Neural progenitor cell (in vitro differentiated cells): ENCODE measurements at regions not wholly inside any gene's neighbourhood (a gene's known extent, or its start where the extent isn't known, plus 50 kb on each side); places are given as distances from the start of the nearest gene placed in this dataset.

ENCODE experiments used
- DNase-seq: peaks from one replicate; pipeline ENCODE4 v3.0.0-alpha.2; 2016; ENCODE audit warnings: low spot score
- H2AFZ ChIP-seq: fragments of 200-600 bp; sonication (generic); replicated peaks from 2 replicates; pipeline ENCODE4 v1.6.1; 2016; ENCODE audit warnings: antibody characterized with exemption
- H3F3A ChIP-seq: fragments of 200-600 bp; sonication (generic); 2 replicates; pipeline ENCODE4 v1.6.1; 2016; ENCODE audit warnings: antibody characterized with exemption, low read depth
- H3K27ac ChIP-seq: fragments of 200-600 bp; sonication (generic); 2 replicates; pipeline ENCODE4 v1.5.1; 2016; ENCODE audit warnings: mild to moderate bottlenecking
- H3K27me3 ChIP-seq: fragments of 200-600 bp; sonication (generic); 2 replicates; pipeline ENCODE4 v1.6.1; 2016; ENCODE audit warnings: mild to moderate bottlenecking, moderate library complexity
- H3K36me3 ChIP-seq: fragments of 200-600 bp; sonication (generic); 2 replicates; pipeline ENCODE4 v1.5.1; 2016
- H3K4me1 ChIP-seq: fragments of 200-600 bp; sonication (generic); 2 replicates; pipeline ENCODE4 v1.6.1; 2016; ENCODE audit warnings: mixed run types
- H3K4me2 ChIP-seq: fragments of 200-600 bp; sonication (generic); 2 replicates; pipeline ENCODE4 v1.6.1; 2016
- H3K4me3 ChIP-seq: fragments of 200-600 bp; sonication (generic); 2 replicates; pipeline ENCODE4 v1.5.1; 2016
- H3K79me2 ChIP-seq: fragments of 200-600 bp; sonication (generic); 2 replicates; pipeline ENCODE4 v1.6.1; 2016; ENCODE audit warnings: low read depth
- H3K9ac ChIP-seq: fragments of 200-600 bp; sonication (generic); 2 replicates; pipeline ENCODE4 v1.6.1; 2016
- H3K9me3 ChIP-seq: fragments of 200-600 bp; sonication (generic); 2 replicates; pipeline ENCODE4 v1.5.1; 2016; ENCODE audit warnings: low read depth
- H4K20me1 ChIP-seq: fragments of 200-600 bp; sonication (generic); 2 replicates; pipeline ENCODE4 v1.6.1; 2016; ENCODE audit warnings: low read depth
- H3K27ac Mint-ChIP-seq: 3 replicates; pipeline ENCODE4 v1.8.0; 2021; ENCODE audit warnings: mixed read lengths
- H3K27me3 Mint-ChIP-seq: 2 replicates; pipeline ENCODE4 v1.8.0; 2022; ENCODE audit warnings: low read depth, mild to moderate bottlenecking, inconsistent platforms, moderate library complexity, mixed read lengths; ENCODE audit not compliant: insufficient read depth
- H3K36me3 Mint-ChIP-seq: 3 replicates; pipeline ENCODE4 v1.8.0; 2021; ENCODE audit warnings: mixed read lengths
- H3K4me1 Mint-ChIP-seq: 3 replicates; pipeline ENCODE4 v1.8.0; 2021; ENCODE audit warnings: mixed read lengths
- H3K4me3 Mint-ChIP-seq: 3 replicates; pipeline ENCODE4 v1.8.0; 2021; ENCODE audit warnings: mild to moderate bottlenecking, moderate library complexity, mixed read lengths
- H3K9me3 Mint-ChIP-seq: 3 replicates; pipeline ENCODE4 v1.8.0; 2020; ENCODE audit warnings: mixed read lengths
- CTCF ChIP-seq: fragments of 200-600 bp; sonication (generic); IDR thresholded peaks from 2 replicates; pipeline ENCODE4 v1.5.1; 2017; ENCODE audit warnings: antibody characterized with exemption, mild to moderate bottlenecking
- EZH2 ChIP-seq: fragments of 200-600 bp; sonication (generic); IDR thresholded peaks from 2 replicates; pipeline ENCODE4 v1.6.1; 2017; ENCODE audit warnings: antibody characterized with exemption, mild to moderate bottlenecking, moderate library complexity
- EZH2phosphoT487 ChIP-seq: fragments of 200-600 bp; sonication (generic); IDR thresholded peaks from 2 replicates; pipeline ENCODE4 v1.6.1; 2017; ENCODE audit warnings: antibody characterized with exemption

GRCh38 chr3:88703501-88704059 is 403.8 kb upstream of the EPHA3 start:
- H3K4me1 Mint-ChIP-seq, result no peaks in the 10 kb centered on the region
- TF ChIP-seq EZH2phosphoT487 (no peak), EZH2 (no peak), CTCF (no peak)
- no peaks in the 10 kb centered on the region for H3K27me3 Mint-ChIP-seq
- H3K9me3 ChIP-seq, result no peaks in the 10 kb centered on the region
- no peaks in the 10 kb centered on the region for H4K20me1 ChIP-seq
- H3K4me3 ChIP-seq, result no peak overlapping the region
- H3K4me2 ChIP-seq, result no peak overlapping the region
- no peak overlapping the region for H3K9ac ChIP-seq
- H3K36me3 Mint-ChIP-seq, result no peaks in the 10 kb centered on the region
- H3K27ac ChIP-seq, result no peak overlapping the region
- no peak for DNase-seq
- no peaks in the 10 kb centered on the region for H3K36me3 ChIP-seq
- no peaks in the 10 kb centered on the region for H3K9me3 Mint-ChIP-seq
- H3K4me3 Mint-ChIP-seq, result no peak overlapping the region
- no peaks in the 10 kb centered on the region for H3K4me1 ChIP-seq
- H2AFZ ChIP-seq, result no peak overlapping the region
- no peak overlapping the region for H3K27ac Mint-ChIP-seq
- H3F3A ChIP-seq, result no peaks in the 10 kb centered on the region
- no peaks in the 10 kb centered on the region for H3K27me3 ChIP-seq
- H3K79me2 ChIP-seq, result no peaks in the 10 kb centered on the region

GRCh38 chr3:88704338-88704737 is 403.1 kb upstream of the EPHA3 start:
- Histone ChIP-seq H3K79me2 (no peaks in the 10 kb centered on the region), H3K9me3 (no peaks in the 10 kb centered on the region), H3K4me2 (no peak overlapping the region), H3K4me3 (no peak overlapping the region), H3F3A (no peaks in the 10 kb centered on the region), H2AFZ (no peak overlapping the region), H3K9ac (no peak overlapping the region), H3K27me3 (no peaks in the 10 kb centered on the region), H3K27ac (no peak overlapping the region), H3K36me3 (no peaks in the 10 kb centered on the region), H4K20me1 (no peaks in the 10 kb centered on the region), H3K4me1 (no peaks in the 10 kb centered on the region)
- Mint-ChIP-seq H3K4me3 (no peak overlapping the region), H3K36me3 (no peaks in the 10 kb centered on the region), H3K9me3 (no peaks in the 10 kb centered on the region), H3K27me3 (no peaks in the 10 kb centered on the region), H3K4me1 (no peaks in the 10 kb centered on the region), H3K27ac (no peak overlapping the region)
- no peak for TF ChIP-seq CTCF
- TF ChIP-seq EZH2phosphoT487, result no peak
- TF ChIP-seq EZH2, result no peak
- no peak for DNase-seq

GRCh38 chr3:88707837-88708236 is 399.6 kb upstream of the EPHA3 start:
- H3K27ac ChIP-seq, result no peak overlapping the region
- H4K20me1 ChIP-seq, result no peaks in the 10 kb centered on the region
- no peaks in the 10 kb centered on the region for H3K27me3 Mint-ChIP-seq
- H3K4me1 Mint-ChIP-seq, result no peaks in the 10 kb centered on the region
- no peaks in the 10 kb centered on the region for H3K36me3 ChIP-seq
- no peaks in the 10 kb centered on the region for H3F3A ChIP-seq
- H3K4me2 ChIP-seq, result no peak overlapping the region
- no peak for DNase-seq
- no peak for TF ChIP-seq EZH2phosphoT487
- no peak for TF ChIP-seq EZH2
- H3K4me3 ChIP-seq, result no peak overlapping the region
- no peaks in the 10 kb centered on the region for H3K27me3 ChIP-seq
- no peak overlapping the region for H3K4me3 Mint-ChIP-seq
- no peaks in the 10 kb centered on the region for H3K9me3 Mint-ChIP-seq
- H3K79me2 ChIP-seq, result no peaks in the 10 kb centered on the region
- no peak overlapping the region for H3K9ac ChIP-seq
- no peak overlapping the region for H2AFZ ChIP-seq
- no peaks in the 10 kb centered on the region for H3K9me3 ChIP-seq
- H3K4me1 ChIP-seq, result no peaks in the 10 kb centered on the region
- H3K27ac Mint-ChIP-seq, result no peak overlapping the region
- H3K36me3 Mint-ChIP-seq, result no peaks in the 10 kb centered on the region

GRCh38 chr3:88712552-88712951 is 394.9 kb upstream of the EPHA3 start:
- H3K4me1 Mint-ChIP-seq, result no peaks in the 10 kb centered on the region
- H3K27ac Mint-ChIP-seq, result no peak overlapping the region
- Histone ChIP-seq H3K79me2 (no peaks in the 10 kb centered on the region), H3K9me3 (no peaks in the 10 kb centered on the region), H4K20me1 (no peaks in the 10 kb centered on the region), H3K4me3 (no peak overlapping the region), H2AFZ (no peak overlapping the region), H3F3A (no peaks in the 10 kb centered on the region), H3K27ac (no peak overlapping the region), H3K27me3 (no peaks in the 10 kb centered on the region), H3K9ac (no peak overlapping the region), H3K36me3 (no peaks in the 10 kb centered on the region), H3K4me2 (no peak overlapping the region), H3K4me1 (no peaks in the 10 kb centered on the region)
- no peaks in the 10 kb centered on the region for H3K36me3 Mint-ChIP-seq
- H3K4me3 Mint-ChIP-seq, result no peak overlapping the region
- no peak for DNase-seq
- H3K27me3 Mint-ChIP-seq, result no peaks in the 10 kb centered on the region
- peaks cover 2% of the 10 kb centered on the region for H3K9me3 Mint-ChIP-seq
- TF ChIP-seq EZH2, result no peak
- no peak for TF ChIP-seq EZH2phosphoT487
- TF ChIP-seq CTCF, result no peak
